SH-SY5Y (cell line): ENCODE measurements at regions not wholly inside any gene's neighbourhood (a gene's known extent, or its start where the extent isn't known, plus 50 kb on each side); places are given as distances from the start of the nearest gene placed in this dataset.

ENCODE experiments used
- GATA2 ChIP-seq: IDR thresholded peaks from 2 replicates; pipeline ENCODE4 v1.6.1; 2011; ENCODE audit warnings: mild to moderate bottlenecking, low read depth, low read length
- GATA3 ChIP-seq: IDR thresholded peaks from 2 replicates; pipeline ENCODE4 v1.6.1; 2011; ENCODE audit warnings: low read depth, mild to moderate bottlenecking, low read length, moderate library complexity

- TF ChIP-seq GATA2 (no peak), GATA3 (no peak)
These were observed 170.2 kb downstream of the PLPP3 start for GRCh38 chr1:56409112-56409691.

- TF ChIP-seq GATA2 (no peak), GATA3 (no peak)
These were observed 172.5 kb downstream of the PLPP3 start for GRCh38 chr1:56406821-56407220.

GRCh38 chr1:56404561-56405030, 174.8 kb downstream of the PLPP3 start:
- TF ChIP-seq GATA3 (no peak), GATA2 (no peak)

GRCh38 chr1:56404066-56404465, 175.3 kb downstream of the PLPP3 start:
- TF ChIP-seq GATA3 (no peak), GATA2 (no peak)

GRCh38 chr1:56403321-56403720, 176.0 kb downstream of the PLPP3 start:
- TF ChIP-seq GATA3 (no peak), GATA2 (no peak)

GRCh38 chr1:56401191-56401590, 178.2 kb downstream of the PLPP3 start:
- TF ChIP-seq GATA2 = no peak
- no peak for TF ChIP-seq GATA3

GRCh38 chr1:56400526-56400925, 178.8 kb downstream of the PLPP3 start:
- TF ChIP-seq GATA3 = no peak
- no peak for TF ChIP-seq GATA2

GRCh38 chr1:56399795-56400194, 179.6 kb downstream of the PLPP3 start:
- TF ChIP-seq GATA2 = no peak
- TF ChIP-seq GATA3 = no peak

- no peak for TF ChIP-seq GATA3
- TF ChIP-seq GATA2 = no peak
These were observed 180.0 kb downstream of the PLPP3 start for GRCh38 chr1:56399326-56399725.

GRCh38 chr1:56397811-56398231, 181.5 kb downstream of the PLPP3 start:
- no peak for TF ChIP-seq GATA2
- no peak for TF ChIP-seq GATA3

GRCh38 chr1:56397409-56397808, 182.0 kb downstream of the PLPP3 start:
- TF ChIP-seq GATA2 (no peak), GATA3 (no peak)

GRCh38 chr1:56396581-56396980, 182.8 kb downstream of the PLPP3 start:
- no peak for TF ChIP-seq GATA2
- TF ChIP-seq GATA3 = no peak

GRCh38 chr1:56395776-56396175, 183.6 kb downstream of the PLPP3 start:
- TF ChIP-seq GATA3 (no peak), GATA2 (no peak)

- TF ChIP-seq GATA3 (no peak), GATA2 (no peak)
These were observed 185.1 kb downstream of the PLPP3 start for GRCh38 chr1:56394298-56394697.

- no peak for TF ChIP-seq GATA3
- TF ChIP-seq GATA2 = no peak
These were observed 188.2 kb downstream of the PLPP3 start for GRCh38 chr1:56390934-56391731.
